Tibial nerve (tissue), 4 donors: ENCODE measurements at regions not wholly inside any gene's neighbourhood (a gene's known extent, or its start where the extent isn't known, plus 50 kb on each side); places are given as distances from the start of the nearest gene placed in this dataset.

Experiments used
- DNase-seq, 2 donors: peaks; one replicate each; pipeline ENCODE4 v3.0.0-alpha.2; 2019; ENCODE audit warnings: low spot score in 2 of 2
- H3K27ac ChIP-seq, 4 donors: fragments of 200-600 bp; sonication (generic) in 3 of 4; one replicate each; pipeline ENCODE4 v1.5.1; 2017 to 2019; ENCODE audit warnings: mild to moderate bottlenecking in 1 of 4
- H3K27me3 ChIP-seq, 2 donors: fragments of 200-600 bp; sonication (generic) in 1 of 2; one replicate each; pipeline versions ENCODE4 v1.5.1 to v1.6.0; 2017 to 2019
- H3K36me3 ChIP-seq, 3 donors: fragments of 200-600 bp; sonication (generic); one replicate each; pipeline ENCODE4 v1.5.1; 2018 to 2019
- H3K4me1 ChIP-seq, 4 donors: fragments of 200-600 bp; sonication (generic) in 3 of 4; one replicate each; pipeline ENCODE4 v1.5.1; 2017 to 2019
- H3K4me3 ChIP-seq, 4 donors: fragments of 200-600 bp; sonication (generic) in 3 of 4; one replicate each; pipeline ENCODE4 v1.5.1; 2017 to 2019; ENCODE audit warnings: mild to moderate bottlenecking in 1 of 4, moderate library complexity in 1 of 4
- H3K9me3 ChIP-seq, 4 donors: fragments of 200-600 bp; sonication (generic) in 3 of 4; one replicate each; pipeline ENCODE4 v1.5.1; 2017 to 2019
- EP300 ChIP-seq, 2 donors: sonication (generic); formaldehyde crosslinking; IDR thresholded peaks; one replicate each; pipeline ENCODE4 v1.6.1; 2017; ENCODE audit warnings: antibody characterized with exemption in 2 of 2, mild to moderate bottlenecking in 1 of 2
- POLR2A ChIP-seq, 2 donors: fragments of 450-650 bp; IDR thresholded peaks; one replicate each; pipeline ENCODE4 v1.6.1; 2017; ENCODE audit warnings: antibody characterized with exemption in 2 of 2, mild to moderate bottlenecking in 2 of 2, moderate library complexity in 2 of 2
- WGBS, 2 donors: methylation state at CpG; one replicate each; pipeline ENCODE4 v1.1.5; 2018; 5-methylcytosine and 5-hydroxymethylcytosine counted together
- TF ChIP-seq, protein P1 (sequence below), 5 experiments: fragments of 200-600 bp in 3 of 5; fragments of 450-650 bp in 2 of 5; sonication (generic) in 3 of 5; IDR thresholded peaks; one replicate each; pipeline ENCODE4 v1.5.1; 2016 to 2019; ENCODE audit warnings: antibody characterized with exemption in 5 of 5, mild to moderate bottlenecking in 3 of 5, moderate library complexity in 2 of 5

DNA sequence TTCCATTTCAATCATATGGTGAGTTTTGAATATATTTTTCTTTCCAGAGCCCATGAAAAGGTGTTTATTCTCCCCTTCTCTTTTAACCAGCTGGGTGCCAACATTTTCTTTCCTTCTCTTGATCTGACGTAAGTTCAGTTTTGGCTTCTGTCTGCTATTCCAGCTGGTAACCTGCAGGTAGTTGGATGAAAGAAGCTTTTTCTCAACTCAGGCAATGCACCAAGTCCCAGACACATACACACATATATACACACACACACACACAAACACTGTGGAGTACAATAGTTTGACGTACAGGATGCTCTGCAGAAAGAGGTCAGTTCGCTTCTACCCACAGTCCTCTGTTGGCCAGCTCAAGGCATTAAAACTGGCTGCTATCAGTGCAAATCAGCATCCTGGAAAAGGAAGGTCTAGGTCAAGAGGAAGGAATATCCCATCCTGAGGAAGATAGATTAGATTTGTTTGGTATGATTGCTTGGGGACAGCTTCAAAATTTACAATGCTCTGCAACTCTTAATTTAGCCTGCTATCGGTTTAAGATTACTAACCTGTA lies 214.3 kb upstream of the SEMA6A start:
- no peak overlapping the region for H3K27ac ChIP-seq
- no peak for DNase-seq
- no peaks in the 10 kb centered on the region for H3K36me3 ChIP-seq
- peaks cover 0 to 10% (median 0%) of the 10 kb centered on the region in 4 donors for H3K9me3 ChIP-seq
- 65 to 67% methylated on average over 4 of the region's 4 CpGs for WGBS, 2 donors
- H3K4me1 ChIP-seq = no peaks in the 10 kb centered on the region
- H3K27me3 ChIP-seq = no peaks in the 10 kb centered on the region
- no peak overlapping the region for H3K4me3 ChIP-seq
- TF ChIP-seq EP300 (IDR thresholded peaks at IDR 0.05) (peak in 1 of 2 donors; percentile 70), POLR2A (IDR thresholded peaks at IDR 0.05) (no peak)
- TF ChIP-seq, protein P1, sequence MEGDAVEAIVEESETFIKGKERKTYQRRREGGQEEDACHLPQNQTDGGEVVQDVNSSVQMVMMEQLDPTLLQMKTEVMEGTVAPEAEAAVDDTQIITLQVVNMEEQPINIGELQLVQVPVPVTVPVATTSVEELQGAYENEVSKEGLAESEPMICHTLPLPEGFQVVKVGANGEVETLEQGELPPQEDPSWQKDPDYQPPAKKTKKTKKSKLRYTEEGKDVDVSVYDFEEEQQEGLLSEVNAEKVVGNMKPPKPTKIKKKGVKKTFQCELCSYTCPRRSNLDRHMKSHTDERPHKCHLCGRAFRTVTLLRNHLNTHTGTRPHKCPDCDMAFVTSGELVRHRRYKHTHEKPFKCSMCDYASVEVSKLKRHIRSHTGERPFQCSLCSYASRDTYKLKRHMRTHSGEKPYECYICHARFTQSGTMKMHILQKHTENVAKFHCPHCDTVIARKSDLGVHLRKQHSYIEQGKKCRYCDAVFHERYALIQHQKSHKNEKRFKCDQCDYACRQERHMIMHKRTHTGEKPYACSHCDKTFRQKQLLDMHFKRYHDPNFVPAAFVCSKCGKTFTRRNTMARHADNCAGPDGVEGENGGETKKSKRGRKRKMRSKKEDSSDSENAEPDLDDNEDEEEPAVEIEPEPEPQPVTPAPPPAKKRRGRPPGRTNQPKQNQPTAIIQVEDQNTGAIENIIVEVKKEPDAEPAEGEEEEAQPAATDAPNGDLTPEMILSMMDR (IDR thresholded peaks at IDR 0.05) = no peak

DNA sequence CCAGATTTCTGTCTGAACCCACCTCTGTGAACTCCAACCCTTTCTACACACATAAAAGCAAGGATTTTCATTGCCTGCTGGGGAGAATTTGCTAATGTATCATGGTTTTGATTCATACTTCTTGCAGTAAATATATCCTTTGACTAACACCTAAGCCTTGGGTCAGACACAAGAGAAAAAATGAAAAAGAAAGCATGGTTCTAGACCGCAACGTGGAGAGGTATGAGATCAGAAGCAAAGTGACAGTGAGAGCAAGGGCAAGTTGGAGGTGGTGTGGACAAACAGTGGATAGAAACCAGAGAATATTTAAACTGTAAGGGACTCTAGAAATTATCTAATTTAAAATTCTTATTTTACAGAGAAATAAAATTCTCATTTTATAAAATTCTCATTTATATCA lies 212.9 kb upstream of the SEMA6A start:
- TF ChIP-seq, protein P1 (IDR thresholded peaks at IDR 0.05) = no peak
- TF ChIP-seq EP300 (IDR thresholded peaks at IDR 0.05) = no peak
- no peak for TF ChIP-seq POLR2A (IDR thresholded peaks at IDR 0.05)
- WGBS, 2 donors = 97 to 99% methylated on average over 2 of the region's 2 CpGs
- Histone ChIP-seq H3K27me3 (no peaks in the 10 kb centered on the region), H3K4me3 (no peak overlapping the region), H3K27ac (no peak overlapping the region), H3K36me3 (no peaks in the 10 kb centered on the region), H3K4me1 (no peaks in the 10 kb centered on the region), H3K9me3 (peaks cover 0 to 10% (median 0%) of the 10 kb centered on the region in 4 donors)
- no peak for DNase-seq

DNA sequence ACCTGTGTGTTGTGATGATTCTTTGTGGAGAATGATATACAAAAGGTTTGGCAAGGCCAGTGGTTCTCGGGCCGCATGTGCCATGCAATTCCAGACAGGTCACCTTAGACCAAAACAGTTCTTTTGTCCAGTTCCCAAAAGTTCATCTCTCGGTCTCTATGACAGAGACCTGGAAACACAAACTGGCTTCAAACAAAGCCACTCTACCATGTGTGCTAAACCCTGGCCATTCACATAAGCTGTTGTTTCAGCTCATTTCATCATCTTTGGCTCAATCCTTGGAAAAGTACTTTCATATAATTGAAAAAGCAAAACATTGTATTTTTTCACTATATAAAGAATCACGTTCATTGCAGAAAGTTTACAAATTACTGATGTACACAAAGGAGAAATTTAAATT lies 210.5 kb upstream of the SEMA6A start:
- Histone ChIP-seq H3K4me1 (no peaks in the 10 kb centered on the region), H3K27me3 (no peaks in the 10 kb centered on the region), H3K27ac (no peak overlapping the region), H3K9me3 (peaks cover 0 to 6% (median 0%) of the 10 kb centered on the region in 4 donors), H3K4me3 (no peak overlapping the region), H3K36me3 (no peaks in the 10 kb centered on the region)
- no peak for DNase-seq
- 43 to 48% methylated on average over 4 of the region's 4 CpGs for WGBS, 2 donors
- TF ChIP-seq EP300 (IDR thresholded peaks at IDR 0.05) (no peak), POLR2A (IDR thresholded peaks at IDR 0.05) (no peak)

DNA sequence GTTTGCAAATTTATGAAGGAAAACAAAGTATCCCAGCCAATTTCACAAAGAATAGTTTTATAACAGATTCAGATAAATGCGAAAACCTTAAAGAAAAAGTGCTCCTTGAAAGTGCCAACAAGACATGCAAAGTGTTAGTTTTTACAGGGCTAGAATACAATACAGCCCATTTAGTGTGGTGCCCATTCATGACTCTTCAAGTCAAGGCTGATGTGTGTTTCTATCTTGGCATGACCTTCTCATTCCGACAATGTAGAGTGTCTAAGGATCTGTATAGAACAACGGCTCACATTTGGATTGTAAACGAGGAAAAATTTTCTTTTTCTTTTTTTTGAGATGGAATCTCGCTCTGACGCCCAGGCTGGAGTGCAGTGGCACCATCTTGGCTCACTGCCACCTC lies 205.2 kb upstream of the SEMA6A start:
- TF ChIP-seq POLR2A (IDR thresholded peaks at IDR 0.05) (no peak), EP300 (IDR thresholded peaks at IDR 0.05) (no peak)
- TF ChIP-seq, protein P1 (IDR thresholded peaks at IDR 0.05) = no peak
- H3K4me1 ChIP-seq = no peaks in the 10 kb centered on the region
- DNase-seq = no peak
- no peak overlapping the region for H3K27ac ChIP-seq
- no peak overlapping the region for H3K4me3 ChIP-seq
- no peaks in the 10 kb centered on the region for H3K9me3 ChIP-seq
- H3K36me3 ChIP-seq = no peaks in the 10 kb centered on the region
- WGBS, 2 donors = 43 to 56% methylated on average over 6 of the region's 6 CpGs
- no peaks in the 10 kb centered on the region for H3K27me3 ChIP-seq

DNA sequence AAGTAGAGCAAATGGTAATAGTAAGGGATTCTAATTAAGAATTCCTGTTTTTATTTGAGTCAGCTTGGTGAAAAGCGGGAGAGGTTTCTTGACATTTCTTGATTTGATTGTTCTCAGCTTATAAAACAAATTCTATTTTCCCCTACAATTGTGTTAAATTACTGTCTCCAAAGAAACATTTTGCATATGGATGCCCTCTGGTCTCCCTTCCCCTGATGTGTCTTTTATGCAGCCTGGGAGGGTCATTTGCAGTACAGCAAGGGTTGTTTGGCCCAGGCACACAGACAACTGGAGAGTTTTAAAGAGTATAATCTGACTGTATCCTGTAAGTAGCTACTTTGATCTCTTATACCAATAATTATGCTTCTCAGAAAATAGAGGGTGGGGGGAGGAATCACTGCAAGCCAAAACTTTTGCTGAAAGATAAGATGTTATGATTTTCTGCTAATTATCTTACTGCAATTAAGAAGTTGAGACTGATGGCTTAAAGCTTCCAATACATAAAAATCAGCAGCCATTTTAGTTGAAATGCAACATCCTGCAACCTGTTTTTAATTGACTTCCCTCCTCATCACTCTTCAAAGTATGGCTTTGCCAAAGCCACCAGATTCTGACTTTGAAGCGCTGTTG lies 204.1 kb upstream of the SEMA6A start:
- Histone ChIP-seq H3K4me3 (no peak overlapping the region), H3K4me1 (no peaks in the 10 kb centered on the region), H3K36me3 (no peaks in the 10 kb centered on the region), H3K27ac (no peak overlapping the region), H3K27me3 (no peaks in the 10 kb centered on the region), H3K9me3 (no peaks in the 10 kb centered on the region)
- TF ChIP-seq, protein P1 (IDR thresholded peaks at IDR 0.05) = no peak
- TF ChIP-seq EP300 (IDR thresholded peaks at IDR 0.05) = no peak
- WGBS, 2 donors = 94% methylated on average over 2 of the region's 2 CpGs
- DNase-seq = no peak
